Activated CD4-positive, alpha-beta T cell treated with anti-CD3 and anti-CD28 coated beads for 24 hours (primary cell): ENCODE measurements at regions not wholly inside any gene's neighbourhood (a gene's known extent, or its start where the extent isn't known, plus 50 kb on each side); places are given as distances from the start of the nearest gene placed in this dataset.
"Not testable (repeated sequence)": the region's sequence is repeated elsewhere in the genome, so short reads cannot be mapped to it uniquely, and the experiment has no call there.

Source experiments
- DNase-seq, 2 donors: peaks; one replicate each; pipeline ENCODE4 v3.0.0-alpha.2; 2020; ENCODE audit warnings: low read depth in 2 of 2

GRCh38 chr3:194880940-194881925, 195.6 kb downstream of the FAM43A start:
- no peak for DNase-seq

- DNase-seq: no peak
Measured at GRCh38 chr3:194884649-194885315, 199.1 kb downstream of the FAM43A start.

GRCh38 chr3:194885766-194886165, 200.1 kb downstream of the FAM43A start:
- DNase-seq: no peak

- no peak for DNase-seq
Measured at GRCh38 chr3:194886836-194887235, 201.2 kb downstream of the FAM43A start.

- DNase-seq: not testable (repeated sequence)
Measured at GRCh38 chr3:194888062-194888461, 202.4 kb downstream of the FAM43A start.

- no peak for DNase-seq
Measured at GRCh38 chr3:194888916-194889315, 203.2 kb downstream of the FAM43A start.

GRCh38 chr3:194890091-194890490, 204.4 kb downstream of the FAM43A start:
- no peak for DNase-seq

- no peak for DNase-seq
Measured at GRCh38 chr3:194893121-194893987, 207.7 kb downstream of the FAM43A start.

- no peak for DNase-seq
Measured at GRCh38 chr3:194894538-194894937, 208.9 kb downstream of the FAM43A start.

- DNase-seq: no peak
Measured at GRCh38 chr3:194900854-194901522, 215.3 kb downstream of the FAM43A start.

- DNase-seq: not testable (repeated sequence)
Measured at GRCh38 chr3:194903447-194903846, 217.8 kb downstream of the FAM43A start.

- not testable (repeated sequence) for DNase-seq
Measured at GRCh38 chr3:194904999-194905398, 219.3 kb downstream of the FAM43A start.

- DNase-seq: no peak
Measured at GRCh38 chr3:194905696-194906095, 220.0 kb downstream of the FAM43A start.

GRCh38 chr3:194906229-194906629, 220.5 kb downstream of the FAM43A start:
- no peak for DNase-seq

- no peak for DNase-seq
Measured at GRCh38 chr3:194906970-194907629, 221.4 kb downstream of the FAM43A start.

GRCh38 chr3:194907811-194908210, 222.1 kb downstream of the FAM43A start:
- DNase-seq: no peak

GRCh38 chr3:194908496-194908895, 222.8 kb downstream of the FAM43A start:
- no peak for DNase-seq

- no peak for DNase-seq
Measured at GRCh38 chr3:194908972-194909371, 223.3 kb downstream of the FAM43A start.

GRCh38 chr3:194910414-194910984, 224.8 kb downstream of the FAM43A start:
- DNase-seq: no peak

GRCh38 chr3:194913316-194913715, 227.6 kb downstream of the FAM43A start:
- DNase-seq: no peak
